ENCODE measurements at regions not wholly inside any gene's neighbourhood (a gene's known extent, or its start where the extent isn't known, plus 50 kb on each side); places are given as distances from the start of the nearest gene placed in this dataset.
A peak's percentile ranks its signal among the peaks of the same experiment; 100 is the strongest.
"Not testable (repeated sequence)": the region's sequence is repeated elsewhere in the genome, so short reads cannot be mapped to it uniquely, and the experiment has no call there.

GRCh38 chr18:60123031-60123430, 223.2 kb downstream of the PMAIP1 start:
- DNase-seq: no peak

DNA sequence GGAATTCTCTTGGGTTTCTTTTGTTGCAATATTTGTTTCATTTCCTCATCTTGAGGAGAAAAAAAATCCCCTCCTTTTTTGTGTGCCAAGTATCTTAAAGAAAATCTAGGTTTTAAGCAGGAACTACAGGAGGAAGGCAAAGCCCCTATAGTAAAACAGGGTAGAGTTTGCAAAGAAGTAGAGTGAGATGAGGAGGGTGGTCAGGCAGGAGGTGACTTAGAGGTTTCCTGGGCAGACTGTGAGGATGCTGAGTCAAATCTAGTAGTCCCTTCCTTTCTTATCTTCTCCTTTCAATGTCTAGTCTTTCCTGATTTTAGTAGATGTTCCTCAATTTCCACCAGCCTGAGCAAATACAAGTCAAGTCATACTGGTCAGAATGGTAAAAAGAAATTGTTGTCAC, 222.5 kb downstream of the PMAIP1 start:
- no peak for DNase-seq

DNA sequence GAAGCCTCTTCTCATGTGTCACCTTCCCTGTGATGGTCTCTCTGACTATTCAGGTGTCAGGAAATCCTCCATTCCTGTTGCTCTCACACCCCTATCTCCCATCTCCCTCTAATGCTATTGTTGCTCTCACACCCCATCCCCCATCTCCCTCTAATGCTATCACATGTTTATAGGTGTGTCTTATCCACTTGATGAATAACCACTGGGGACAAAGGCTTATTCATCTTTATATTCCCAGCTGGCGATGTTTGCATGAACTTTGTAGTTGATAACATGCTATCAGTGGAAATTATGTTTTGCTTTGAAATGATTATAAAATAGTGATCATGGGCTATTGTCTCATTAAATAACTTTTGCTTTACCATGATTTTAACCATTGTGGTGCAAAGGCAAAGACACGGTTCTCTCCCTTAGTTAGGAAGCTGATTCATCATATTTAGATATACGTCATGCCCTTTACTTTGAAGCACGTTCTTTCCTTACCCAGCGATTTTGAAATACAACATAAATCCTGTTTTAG, 220.5 kb downstream of the PMAIP1 start:
- DNase-seq: no peak

GRCh38 chr18:60117321-60117720, 217.5 kb downstream of the PMAIP1 start:
- DNase-seq: no peak

DNA sequence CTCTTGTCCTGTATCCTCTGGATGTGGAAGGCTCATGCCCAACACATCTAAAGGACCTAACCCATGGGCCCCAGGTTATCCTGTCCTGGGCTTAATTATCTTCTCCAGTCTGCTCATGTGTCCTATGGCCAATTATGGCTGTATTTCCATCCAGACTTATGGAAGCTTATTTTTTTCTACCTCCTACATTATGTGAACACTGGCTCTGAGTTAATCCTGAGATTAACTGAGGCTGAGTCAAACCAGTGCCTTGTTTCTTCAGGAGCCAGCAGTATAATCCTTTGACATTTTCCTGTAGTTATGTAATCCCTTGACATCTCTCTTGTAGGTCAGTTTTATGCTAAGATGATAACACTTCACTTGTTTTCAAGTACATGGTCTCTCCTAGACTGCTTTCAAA, 213.6 kb downstream of the PMAIP1 start:
- DNase-seq: no peak

- DNase-seq: no peak
Observed at GRCh38 chr18:60112369-60112768, 212.6 kb downstream of the PMAIP1 start.

DNA sequence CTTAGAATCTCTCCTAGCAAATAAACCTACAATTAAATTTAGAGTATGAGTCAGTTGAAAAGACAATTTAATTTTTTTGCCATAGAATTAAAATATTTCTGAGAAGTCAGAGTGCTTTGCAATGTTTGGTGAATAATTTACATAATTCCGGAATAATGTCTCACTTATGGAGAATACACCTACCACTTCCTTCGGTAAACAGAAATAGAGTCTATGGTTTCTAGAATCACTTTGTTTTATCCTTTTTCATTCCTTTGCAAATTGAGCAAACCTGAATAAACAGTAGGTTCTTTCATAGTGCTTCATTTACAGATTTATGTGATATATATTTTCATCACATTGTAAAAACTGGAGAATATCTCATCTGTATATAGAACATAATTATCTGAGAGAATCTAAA, 211.7 kb downstream of the PMAIP1 start:
- DNase-seq: no peak

DNA sequence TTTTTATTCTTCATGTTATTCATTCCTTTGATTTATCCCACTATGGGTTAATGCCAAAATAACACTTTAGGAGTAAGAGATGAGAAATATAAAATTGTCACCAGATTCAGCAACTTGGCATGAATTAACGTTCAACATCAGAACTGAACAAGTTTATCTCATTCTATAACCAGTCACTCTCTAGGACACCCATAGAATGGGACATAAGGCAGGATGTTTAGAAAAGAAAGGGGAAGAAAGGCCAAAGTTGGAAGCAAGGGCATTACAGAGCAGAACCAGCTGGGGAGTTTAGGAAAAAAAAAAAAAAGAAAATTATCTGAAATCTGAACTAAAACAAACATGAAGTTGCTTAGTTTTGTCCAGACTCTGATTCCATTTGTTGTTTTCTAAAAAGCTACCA, 211.0 kb downstream of the PMAIP1 start:
- DNase-seq: no peak

DNA sequence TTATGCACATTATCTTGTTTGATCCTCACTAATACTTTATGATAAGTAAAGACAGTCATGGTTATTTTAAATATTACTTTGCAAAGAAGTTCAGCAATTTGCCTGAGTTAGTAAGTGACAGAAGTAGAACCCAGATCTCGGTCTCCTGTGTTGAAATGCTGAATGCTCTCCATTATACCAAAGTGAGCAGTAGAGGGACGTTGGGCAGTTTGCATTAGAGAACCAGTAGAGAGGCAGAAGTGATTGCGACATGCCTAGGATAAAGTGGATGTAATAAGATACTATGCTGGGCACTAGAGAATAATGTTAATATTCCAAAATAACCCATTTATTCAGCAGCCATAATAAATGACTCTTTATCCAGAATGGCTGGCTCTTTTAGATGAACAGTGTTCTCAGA, 201.0 kb downstream of the PMAIP1 start:
- no peak for DNase-seq

DNA sequence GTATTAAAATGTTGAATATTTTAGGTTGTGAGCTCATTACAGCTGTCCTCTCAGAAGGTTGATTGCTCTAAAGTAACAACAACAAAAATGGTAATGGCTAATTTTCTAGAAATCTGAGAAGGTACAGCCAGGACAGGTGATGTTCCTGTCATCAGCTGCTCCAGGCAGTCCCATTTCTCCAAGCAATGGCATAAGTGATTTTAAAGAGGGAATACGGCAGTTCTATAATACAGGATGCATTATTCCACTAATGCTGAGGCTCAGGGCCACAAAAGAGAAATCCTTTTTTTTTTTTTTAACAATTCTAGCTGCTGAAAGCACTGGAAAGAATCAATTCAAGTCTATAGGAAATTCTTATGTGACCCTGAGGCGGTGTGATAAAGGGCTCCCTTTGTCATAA, 199.9 kb downstream of the PMAIP1 start:
- no peak for DNase-seq

DNA sequence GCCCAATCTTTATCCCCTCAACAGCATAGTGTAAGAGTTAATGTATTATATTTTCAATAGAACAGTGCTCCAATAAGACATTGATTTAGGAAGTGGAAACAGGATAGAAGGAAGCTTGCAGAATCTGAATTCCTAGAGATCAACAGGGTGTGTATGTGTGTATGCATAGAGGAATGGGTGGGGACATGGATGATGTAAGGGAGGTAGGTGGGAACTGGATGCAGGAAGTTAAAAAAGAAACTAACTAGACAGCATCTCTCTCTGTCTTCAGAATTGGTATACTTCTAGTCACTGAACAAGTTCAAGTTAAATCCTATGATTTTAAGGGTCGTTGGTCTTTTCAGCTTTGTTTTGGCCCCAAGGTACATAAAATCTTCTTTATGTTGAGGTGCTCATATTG, 196.6 kb downstream of the PMAIP1 start:
- no peak for DNase-seq

GRCh38 chr18:60092073-60092472, 192.3 kb downstream of the PMAIP1 start:
- DNase-seq: no peak

DNA sequence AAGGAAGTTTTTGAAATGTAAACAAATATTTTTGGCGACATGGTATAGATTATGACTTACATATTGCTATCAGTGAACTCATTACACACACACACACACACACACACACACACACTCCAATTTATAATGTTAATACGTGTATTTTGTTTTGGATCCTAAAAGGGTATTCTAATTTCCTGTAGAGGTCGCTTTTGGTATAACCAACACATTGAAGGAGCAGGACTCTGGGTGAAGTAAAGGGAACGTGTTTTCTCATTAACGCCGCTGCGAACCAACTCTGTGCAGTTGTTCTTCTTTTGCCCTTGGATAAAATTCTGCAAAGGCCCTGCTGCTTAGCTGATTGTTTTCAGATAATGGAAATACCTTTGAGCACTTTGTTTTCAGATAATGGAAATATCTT, 190.4 kb downstream of the PMAIP1 start:
- peak; percentile 28 for DNase-seq

GRCh38 chr18:60082790-60083189, 183.0 kb downstream of the PMAIP1 start:
- no peak for DNase-seq

- no peak for DNase-seq
Observed at GRCh38 chr18:60082282-60082681, 182.5 kb downstream of the PMAIP1 start.

- no peak for DNase-seq
Observed at GRCh38 chr18:60075477-60075876, 175.7 kb downstream of the PMAIP1 start.

DNA sequence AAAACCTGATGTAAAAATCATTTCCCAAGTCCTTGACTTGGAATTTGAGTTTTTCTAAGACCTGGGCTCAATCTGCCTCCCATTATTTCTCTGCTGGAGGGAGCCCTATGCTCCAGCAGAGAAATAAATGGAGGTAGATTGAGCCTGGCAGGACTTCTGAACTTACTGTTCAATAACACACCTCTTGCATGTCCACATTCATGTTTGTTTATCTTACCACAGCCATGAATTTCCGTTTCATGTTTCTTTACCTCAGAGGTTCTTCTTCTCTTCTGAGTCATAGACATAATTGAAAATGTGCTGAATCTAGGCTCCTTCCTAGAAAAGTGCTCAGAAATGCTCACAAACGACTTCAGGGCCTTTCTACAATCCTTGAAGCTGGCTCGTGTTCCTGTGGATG, 170.8 kb downstream of the PMAIP1 start:
- no peak for DNase-seq

GRCh38 chr18:60069145-60069544, 169.3 kb downstream of the PMAIP1 start:
- no peak for DNase-seq

DNA sequence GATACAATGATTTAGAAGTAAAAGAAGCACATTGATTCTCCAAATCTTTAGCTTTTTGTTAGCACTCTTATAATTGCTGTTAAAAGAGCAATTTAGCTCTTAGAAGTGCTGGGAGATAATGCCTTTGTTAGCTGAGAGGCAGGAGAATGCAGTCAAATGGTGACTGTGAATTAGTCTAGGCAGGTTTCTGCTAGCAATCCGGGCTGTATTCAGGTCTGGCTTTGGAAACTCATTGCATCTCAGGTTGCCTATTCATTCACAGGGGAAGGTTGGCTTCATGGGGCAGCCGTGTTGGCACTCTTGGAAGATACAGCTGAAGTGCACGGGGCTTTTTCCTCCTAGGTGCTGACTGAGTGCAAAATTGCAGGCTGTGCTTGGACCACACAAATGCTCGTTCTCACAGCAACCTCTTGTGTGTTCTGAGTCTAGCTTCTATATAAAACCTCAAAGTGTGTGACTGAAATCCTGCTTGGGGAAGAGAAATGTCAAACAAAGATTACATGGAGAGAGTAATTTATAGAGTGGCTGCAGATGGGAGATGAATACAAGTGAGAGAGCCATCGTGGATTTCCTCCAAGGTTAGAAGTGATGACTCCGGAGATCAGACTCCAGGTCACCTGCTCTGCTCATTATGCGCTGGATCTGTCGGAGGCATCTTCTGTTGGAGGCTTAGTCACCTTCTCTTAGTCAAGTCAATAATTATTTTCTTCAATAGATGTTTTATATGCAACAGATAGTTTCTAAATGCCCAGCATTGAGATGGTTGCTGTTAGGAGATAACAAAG, 167.8 kb downstream of the PMAIP1 start:
- peak; percentile 48 for DNase-seq

DNA sequence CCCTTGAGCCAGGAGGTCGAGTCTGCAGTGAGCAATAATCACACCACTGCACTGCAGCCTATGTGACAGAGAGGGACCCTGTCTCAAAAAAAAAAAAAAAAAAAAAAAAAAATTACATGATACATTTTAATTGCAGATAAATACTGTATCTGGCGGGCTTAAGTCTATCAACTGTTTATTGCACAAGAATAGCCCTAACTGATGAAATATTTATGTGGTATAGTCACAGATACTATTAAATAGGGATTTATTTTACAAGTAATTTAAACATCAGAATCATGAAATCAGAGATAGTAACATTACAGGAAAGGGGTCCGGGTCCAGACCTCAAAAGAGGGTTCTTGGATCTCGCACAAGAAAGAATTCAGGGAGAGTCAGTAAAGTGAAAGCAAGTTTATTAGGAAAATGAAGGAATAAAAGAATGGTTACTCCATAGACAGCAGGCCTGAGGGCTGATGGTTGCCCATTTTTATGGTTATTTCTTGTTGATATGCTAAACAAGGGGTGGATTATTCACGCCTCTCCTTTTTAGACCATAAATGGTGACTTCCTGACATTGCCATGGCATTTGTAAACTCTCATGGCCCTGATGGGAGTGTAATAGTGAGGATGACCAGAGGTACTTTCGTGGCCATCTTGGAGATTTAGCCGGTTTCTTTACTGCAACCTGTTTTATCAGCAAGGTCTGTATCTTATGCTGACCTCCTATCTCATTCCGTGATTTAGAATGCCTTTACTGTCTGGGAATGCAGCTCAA, 166.6 kb downstream of the PMAIP1 start:
- DNase-seq: no peak

DNA sequence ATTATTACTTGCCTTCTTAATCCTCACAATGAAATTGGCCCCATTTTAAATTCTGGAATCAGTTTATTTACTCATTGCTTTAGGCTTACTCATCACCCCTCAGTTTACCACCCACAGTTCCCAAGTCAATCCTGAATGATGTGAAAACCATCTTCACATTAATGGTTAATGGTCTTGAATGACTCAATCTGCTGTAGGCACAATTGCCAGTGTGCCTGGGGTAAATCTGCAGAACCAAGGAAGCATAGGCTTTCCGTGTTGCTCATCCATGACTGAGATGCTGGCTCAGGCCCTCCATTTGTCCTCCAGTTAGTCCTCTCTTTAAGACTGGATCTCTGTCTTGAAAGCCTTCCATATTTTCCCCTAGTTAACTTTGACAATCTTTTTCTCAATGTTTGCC, 164.5 kb downstream of the PMAIP1 start:
- no peak for DNase-seq

DNA sequence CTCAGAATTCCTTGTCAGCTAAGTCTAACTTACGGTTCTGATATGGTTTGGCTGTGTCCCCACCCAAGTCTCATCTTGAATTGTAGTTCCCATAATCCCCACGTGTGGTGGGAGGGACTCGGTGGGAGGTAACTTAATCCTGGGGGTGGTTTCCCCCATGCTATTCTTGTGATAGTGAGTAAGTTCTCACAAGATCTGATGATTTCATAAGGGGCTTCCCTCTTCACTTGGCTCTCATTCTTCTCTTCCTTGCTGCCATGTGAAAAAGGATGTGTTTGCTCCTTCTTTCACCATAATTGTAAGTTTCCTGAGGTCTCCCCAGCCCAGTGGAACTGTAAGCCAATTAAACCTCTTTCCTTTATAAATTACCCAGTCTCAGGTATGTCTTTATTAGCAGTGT, 163.0 kb downstream of the PMAIP1 start:
- not testable (repeated sequence) for DNase-seq

DNA sequence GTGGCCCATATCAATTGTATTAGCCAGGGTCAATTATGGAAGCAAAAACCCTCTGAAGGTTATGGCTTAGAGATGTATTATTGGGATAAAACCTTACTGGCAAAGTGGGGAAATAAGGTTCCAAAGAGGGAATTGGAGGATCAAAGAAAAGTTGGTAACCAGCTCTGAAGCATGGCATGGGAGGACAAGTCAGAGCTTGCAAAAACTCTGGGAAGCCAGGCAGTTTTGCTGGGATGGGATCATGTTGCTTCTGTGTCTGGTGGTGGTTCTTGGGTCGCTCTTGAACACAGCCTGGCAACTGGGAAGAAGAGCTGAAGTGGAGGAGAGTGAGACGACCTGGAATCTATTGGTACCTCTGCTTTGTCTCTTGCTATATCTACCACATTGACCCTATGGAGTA, 162.6 kb downstream of the PMAIP1 start:
- DNase-seq: no peak

DNA sequence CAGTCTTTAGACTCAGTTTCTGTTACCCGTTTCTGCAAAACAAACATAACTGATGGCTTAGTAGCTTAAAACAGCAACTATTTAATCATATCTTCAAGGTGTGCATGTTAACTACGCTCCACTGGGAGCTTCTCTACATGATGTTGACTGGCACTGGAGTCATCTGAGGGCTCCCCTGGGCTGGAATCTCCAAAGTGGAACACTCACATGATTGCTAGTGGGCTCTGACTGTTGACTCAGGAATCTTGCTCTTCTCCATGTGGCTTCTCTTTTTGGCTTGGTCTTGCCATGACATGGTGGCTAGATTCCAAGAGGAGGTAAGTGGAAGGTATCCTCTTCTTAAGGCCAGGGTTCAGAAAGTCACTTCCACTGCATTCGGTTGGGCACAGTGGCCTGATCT, 160.8 kb downstream of the PMAIP1 start:
- DNase-seq: no peak
